Gastroesophageal sphincter (tissue), 4 donors: ENCODE measurements at regions not wholly inside any gene's neighbourhood (a gene's known extent, or its start where the extent isn't known, plus 50 kb on each side); places are given as distances from the start of the nearest gene placed in this dataset.

Experiments used
- ATAC-seq: fragments of 150-250 bp; one replicate; pipeline ENCODE4 v1.9.1; 2016; ENCODE audit warnings: mild to moderate bottlenecking, moderate library complexity
- H3K27ac ChIP-seq, 4 donors: fragments of 200-600 bp; sonication (generic) in 3 of 4; 1 replicate in 3 of 4; 2 replicates in 1 of 4; pipeline ENCODE4 v1.5.1; 2016 to 2019
- H3K27me3 ChIP-seq: fragments of 200-600 bp; sonication (generic); one replicate; pipeline ENCODE4 v1.5.1; 2019
- H3K36me3 ChIP-seq, 2 donors: fragments of 200-600 bp; sonication (generic); one replicate each; pipeline ENCODE4 v1.5.1; 2019; ENCODE audit warnings: control low read depth in 1 of 2
- H3K4me1 ChIP-seq, 3 donors: fragments of 200-600 bp; sonication (generic); 1 replicate in 2 of 3; 2 replicates in 1 of 3; pipeline ENCODE4 v1.5.1; 2016 to 2019; ENCODE audit warnings: control low read depth in 2 of 3
- H3K4me3 ChIP-seq, 2 donors: fragments of 200-600 bp; sonication (generic); one replicate each; pipeline ENCODE4 v1.5.1; 2019; ENCODE audit warnings: mild to moderate bottlenecking in 1 of 2, moderate library complexity in 1 of 2
- H3K9me3 ChIP-seq, 3 donors: fragments of 200-600 bp; sonication (generic); one replicate each; pipeline ENCODE4 v1.5.1; 2017 to 2019; ENCODE audit warnings: control low read depth in 2 of 3
- EP300 ChIP-seq: sonication (generic); formaldehyde crosslinking; IDR thresholded peaks from one replicate; pipeline ENCODE4 v1.6.1; 2017; ENCODE audit warnings: antibody characterized with exemption, mild to moderate bottlenecking
- POLR2A ChIP-seq, 2 donors: fragments of 450-650 bp; IDR thresholded peaks; one replicate each; pipeline ENCODE4 v1.6.1; 2017; ENCODE audit warnings: antibody characterized with exemption in 2 of 2, mild to moderate bottlenecking in 2 of 2, moderate library complexity in 1 of 2
- POLR2AphosphoS5 ChIP-seq: sonication (generic); formaldehyde crosslinking; IDR thresholded peaks from one replicate; pipeline ENCODE4 v1.6.1; 2017; ENCODE audit warnings: antibody characterized with exemption
- WGBS, 2 donors: methylation state at CpG; one replicate each; pipeline ENCODE4 v1.1.5; 2018; ENCODE audit warnings: low coverage in 1 of 2; 5-methylcytosine and 5-hydroxymethylcytosine counted together
- TF ChIP-seq, protein P1 (sequence below), 4 experiments: fragments of 200-600 bp in 2 of 4; fragments of 450-650 bp in 2 of 4; sonication (generic) in 1 of 4; IDR thresholded peaks; one replicate each; pipeline ENCODE4 v1.5.1; 2017 to 2019; ENCODE audit warnings: antibody characterized with exemption in 4 of 4, mild to moderate bottlenecking in 2 of 4, moderate library complexity in 2 of 4

DNA sequence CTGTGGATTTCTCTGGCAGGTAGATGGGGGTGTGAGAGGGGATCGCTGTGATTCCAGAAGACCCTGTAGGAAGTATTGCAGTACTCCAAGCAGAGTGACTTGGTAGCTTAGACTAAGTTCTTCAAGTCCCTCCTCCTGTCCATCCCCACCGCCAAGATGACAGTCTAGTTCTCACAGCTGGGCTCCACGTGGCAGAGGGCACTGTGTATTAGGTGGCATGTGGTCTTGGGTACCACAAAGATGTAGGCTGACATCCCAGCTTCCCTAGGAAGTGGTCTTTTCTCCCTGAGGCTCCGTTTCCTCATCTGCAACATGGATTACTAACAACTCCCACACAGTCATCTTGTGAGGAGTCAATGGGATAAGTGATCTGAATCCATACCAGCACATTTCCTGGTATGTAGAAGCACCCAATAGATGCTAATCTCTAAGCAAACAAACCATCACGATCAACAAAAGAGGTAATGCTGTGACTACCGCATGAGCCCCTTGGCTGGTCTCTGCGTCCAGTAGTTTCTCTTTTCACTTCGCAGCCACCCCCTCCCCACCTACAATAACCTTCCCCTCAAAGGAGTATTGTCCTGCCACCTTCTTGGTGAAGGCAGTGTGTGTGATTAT is 349.1 kb upstream of the EEF2KMT start:
- peaks cover 18% of the 10 kb centered on the region for H3K27me3 ChIP-seq
- no peak overlapping the region for H3K4me3 ChIP-seq
- no peak for ATAC-seq
- no peaks in the 10 kb centered on the region for H3K4me1 ChIP-seq
- H3K36me3 ChIP-seq: no peaks in the 10 kb centered on the region
- H3K27ac ChIP-seq: no peak overlapping the region
- no peaks in the 10 kb centered on the region for H3K9me3 ChIP-seq
- TF ChIP-seq, protein P1, sequence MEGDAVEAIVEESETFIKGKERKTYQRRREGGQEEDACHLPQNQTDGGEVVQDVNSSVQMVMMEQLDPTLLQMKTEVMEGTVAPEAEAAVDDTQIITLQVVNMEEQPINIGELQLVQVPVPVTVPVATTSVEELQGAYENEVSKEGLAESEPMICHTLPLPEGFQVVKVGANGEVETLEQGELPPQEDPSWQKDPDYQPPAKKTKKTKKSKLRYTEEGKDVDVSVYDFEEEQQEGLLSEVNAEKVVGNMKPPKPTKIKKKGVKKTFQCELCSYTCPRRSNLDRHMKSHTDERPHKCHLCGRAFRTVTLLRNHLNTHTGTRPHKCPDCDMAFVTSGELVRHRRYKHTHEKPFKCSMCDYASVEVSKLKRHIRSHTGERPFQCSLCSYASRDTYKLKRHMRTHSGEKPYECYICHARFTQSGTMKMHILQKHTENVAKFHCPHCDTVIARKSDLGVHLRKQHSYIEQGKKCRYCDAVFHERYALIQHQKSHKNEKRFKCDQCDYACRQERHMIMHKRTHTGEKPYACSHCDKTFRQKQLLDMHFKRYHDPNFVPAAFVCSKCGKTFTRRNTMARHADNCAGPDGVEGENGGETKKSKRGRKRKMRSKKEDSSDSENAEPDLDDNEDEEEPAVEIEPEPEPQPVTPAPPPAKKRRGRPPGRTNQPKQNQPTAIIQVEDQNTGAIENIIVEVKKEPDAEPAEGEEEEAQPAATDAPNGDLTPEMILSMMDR (IDR thresholded peaks at IDR 0.05): no peak
- no peak for TF ChIP-seq EP300
- no peak for TF ChIP-seq POLR2AphosphoS5
- no peak for TF ChIP-seq POLR2A (IDR thresholded peaks at IDR 0.05)
- WGBS, 2 donors: 28 to 63% methylated on average over 2 to 7 of the region's 8 CpGs

GRCh38 chr16:5444189-5444588 is 346.6 kb upstream of the EEF2KMT start:
- no peaks in the 10 kb centered on the region for H3K9me3 ChIP-seq
- H3K27ac ChIP-seq: no peak overlapping the region
- peaks cover 5% of the 10 kb centered on the region for H3K27me3 ChIP-seq
- WGBS, 2 donors: 80 to 85% methylated on average over 4 to 7 of the region's 7 CpGs
- ATAC-seq: no peak
- no peaks in the 10 kb centered on the region for H3K36me3 ChIP-seq
- TF ChIP-seq POLR2A (IDR thresholded peaks at IDR 0.05) (no peak), EP300 (no peak), POLR2AphosphoS5 (no peak)
- TF ChIP-seq, protein P1 (IDR thresholded peaks at IDR 0.05): no peak
- H3K4me3 ChIP-seq: no peak overlapping the region
- no peaks in the 10 kb centered on the region for H3K4me1 ChIP-seq

DNA sequence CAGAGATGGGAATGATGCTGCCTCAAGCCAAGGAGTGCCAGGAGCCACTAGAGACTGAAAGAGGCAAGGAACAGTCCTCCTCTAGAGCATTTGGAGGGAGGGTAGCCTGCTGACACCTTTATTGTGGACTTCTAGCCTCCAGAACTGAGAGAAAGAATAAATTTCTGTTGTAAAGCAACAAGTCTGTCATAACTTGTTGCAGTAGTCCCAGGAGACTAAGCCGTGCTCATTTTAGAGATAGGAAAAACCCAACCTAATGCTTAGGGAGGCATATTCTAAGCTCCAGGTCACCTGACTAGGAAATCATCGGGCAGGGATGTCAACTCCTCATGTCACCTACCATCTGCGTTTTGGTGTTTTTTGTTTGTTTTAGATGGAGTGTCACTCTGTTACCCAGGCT is 345.4 kb upstream of the EEF2KMT start:
- Histone ChIP-seq H3K36me3 (no peaks in the 10 kb centered on the region), H3K4me3 (no peak overlapping the region), H3K27ac (no peak overlapping the region), H3K4me1 (no peaks in the 10 kb centered on the region), H3K27me3 (no peaks in the 10 kb centered on the region), H3K9me3 (no peaks in the 10 kb centered on the region)
- no peak for ATAC-seq
- no peak for TF ChIP-seq EP300
- TF ChIP-seq POLR2A (IDR thresholded peaks at IDR 0.05): no peak
- no peak for TF ChIP-seq POLR2AphosphoS5
- TF ChIP-seq, protein P1 (IDR thresholded peaks at IDR 0.05): no peak
- WGBS, 2 donors: 68 to 72% methylated on average over 2 of the region's 3 CpGs

DNA sequence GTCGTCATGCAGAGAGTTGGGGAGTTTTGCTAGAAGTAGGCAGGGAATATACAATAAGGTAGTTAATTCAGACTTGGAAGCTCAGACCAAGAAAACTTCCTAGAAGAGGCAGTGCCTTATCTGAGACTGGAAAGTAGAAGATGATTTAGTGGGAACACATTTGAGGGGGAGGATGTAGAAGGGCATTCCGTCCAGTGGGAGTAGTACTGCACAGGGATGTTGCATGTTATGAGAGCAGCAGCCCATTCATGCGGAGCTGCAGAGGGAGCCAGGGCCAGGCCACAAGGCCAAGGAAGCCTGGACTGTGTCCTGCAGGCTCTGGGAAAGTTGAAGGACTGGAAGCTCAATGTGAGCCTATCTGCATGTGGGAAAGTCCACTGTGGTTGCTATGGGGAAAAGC is 344.5 kb upstream of the EEF2KMT start:
- Histone ChIP-seq H3K4me3 (no peak overlapping the region), H3K27ac (no peak overlapping the region), H3K4me1 (no peaks in the 10 kb centered on the region), H3K9me3 (no peaks in the 10 kb centered on the region), H3K36me3 (no peaks in the 10 kb centered on the region), H3K27me3 (no peaks in the 10 kb centered on the region)
- TF ChIP-seq POLR2AphosphoS5 (no peak), EP300 (no peak), POLR2A (IDR thresholded peaks at IDR 0.05) (no peak)
- TF ChIP-seq, protein P1 (IDR thresholded peaks at IDR 0.05): no peak
- 50 to 56% methylated on average over 1 to 3 of the region's 3 CpGs for WGBS, 2 donors
- no peak for ATAC-seq

GRCh38 chr16:5438591-5438990 is 341.0 kb upstream of the EEF2KMT start:
- 67 to 74% methylated on average over 3 of the region's 7 CpGs for WGBS, 2 donors
- H3K4me1 ChIP-seq: no peaks in the 10 kb centered on the region
- no peak overlapping the region for H3K27ac ChIP-seq
- ATAC-seq: no peak
- H3K36me3 ChIP-seq: no peaks in the 10 kb centered on the region
- H3K9me3 ChIP-seq: no peaks in the 10 kb centered on the region
- no peaks in the 10 kb centered on the region for H3K27me3 ChIP-seq
- no peak overlapping the region for H3K4me3 ChIP-seq
- TF ChIP-seq EP300: no peak
- TF ChIP-seq, protein P1 (IDR thresholded peaks at IDR 0.05): no peak
- no peak for TF ChIP-seq POLR2AphosphoS5
- no peak for TF ChIP-seq POLR2A (IDR thresholded peaks at IDR 0.05)
